Lower lobe of right lung (tissue), 2 donors: ENCODE measurements at regions not wholly inside any gene's neighbourhood (a gene's known extent, or its start where the extent isn't known, plus 50 kb on each side); places are given as distances from the start of the nearest gene placed in this dataset.

Source experiments
- ATAC-seq, 2 donors: fragments of 200-7000 bp; cut with Tn5 transposase; one replicate each; pipeline ENCODE4 v1.9.1; 2020 to 2022; ENCODE audit warnings: mild to moderate bottlenecking in 2 of 2, moderate library complexity in 2 of 2
- DNase-seq: peaks from one replicate; pipeline ENCODE4 v3.0.0-alpha.2; 2020
- H3K27ac ChIP-seq: fragments of 200-600 bp; one replicate; pipeline ENCODE4 v1.8.0; 2022
- H3K27me3 ChIP-seq: fragments of 200-600 bp; one replicate; pipeline ENCODE4 v1.8.0; 2022; ENCODE audit warnings: low read depth
- H3K36me3 ChIP-seq: fragments of 200-600 bp; one replicate; pipeline ENCODE4 v1.8.0; 2022; ENCODE audit warnings: mild to moderate bottlenecking
- H3K4me1 ChIP-seq: fragments of 200-600 bp; one replicate; pipeline ENCODE4 v1.8.0; 2022
- H3K4me3 ChIP-seq: fragments of 200-600 bp; one replicate; pipeline ENCODE4 v1.8.0; 2022; ENCODE audit warnings: mild to moderate bottlenecking
- H3K9me3 ChIP-seq: fragments of 200-600 bp; one replicate; pipeline ENCODE4 v1.8.0; 2022
- intact Hi-C: fragments of 100-400 bp; cut with DNase I; formaldehyde crosslinking; loops from one replicate; pipeline ENCODE4 v1.11.0; 2022
- TF ChIP-seq, protein P1 (sequence below): fragments of 200-600 bp; IDR thresholded peaks from one replicate; pipeline ENCODE4 v1.8.0; 2022; ENCODE audit warnings: antibody characterized with exemption, mild to moderate bottlenecking
- donor health status: DM: no; HTN: yes; CAD: no; lungs with severe emphysema.

DNA sequence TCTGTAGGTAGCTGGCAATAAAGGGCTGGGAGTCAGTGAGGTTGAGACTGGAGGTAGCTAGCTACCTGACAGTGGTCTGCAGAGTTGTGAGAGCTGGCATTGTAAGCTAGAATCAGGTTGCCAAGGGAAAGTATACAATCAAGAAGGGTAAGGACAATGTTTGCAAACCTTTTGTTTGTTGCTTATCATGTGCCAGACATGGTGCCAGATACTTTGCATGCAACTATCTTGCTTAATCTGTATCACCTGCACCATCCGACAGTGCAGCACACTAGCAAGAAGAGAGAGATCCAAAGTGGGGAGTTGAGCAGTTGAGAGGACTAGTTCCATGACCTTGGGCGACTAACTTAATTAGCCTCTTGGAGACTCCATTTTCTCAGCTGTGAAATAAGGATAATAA, 236.4 kb downstream of the PDCD6IP start:
- Histone ChIP-seq H3K27me3 (no peaks in the 10 kb centered on the region), H3K36me3 (no peaks in the 10 kb centered on the region), H3K4me3 (no peak overlapping the region), H3K4me1 (no peaks in the 10 kb centered on the region), H3K27ac (no peak overlapping the region), H3K9me3 (no peaks in the 10 kb centered on the region)
- DNase-seq (no peak), ATAC-seq (no peak)
- intact Hi-C loops, result no loop called here
- TF ChIP-seq, protein P1, sequence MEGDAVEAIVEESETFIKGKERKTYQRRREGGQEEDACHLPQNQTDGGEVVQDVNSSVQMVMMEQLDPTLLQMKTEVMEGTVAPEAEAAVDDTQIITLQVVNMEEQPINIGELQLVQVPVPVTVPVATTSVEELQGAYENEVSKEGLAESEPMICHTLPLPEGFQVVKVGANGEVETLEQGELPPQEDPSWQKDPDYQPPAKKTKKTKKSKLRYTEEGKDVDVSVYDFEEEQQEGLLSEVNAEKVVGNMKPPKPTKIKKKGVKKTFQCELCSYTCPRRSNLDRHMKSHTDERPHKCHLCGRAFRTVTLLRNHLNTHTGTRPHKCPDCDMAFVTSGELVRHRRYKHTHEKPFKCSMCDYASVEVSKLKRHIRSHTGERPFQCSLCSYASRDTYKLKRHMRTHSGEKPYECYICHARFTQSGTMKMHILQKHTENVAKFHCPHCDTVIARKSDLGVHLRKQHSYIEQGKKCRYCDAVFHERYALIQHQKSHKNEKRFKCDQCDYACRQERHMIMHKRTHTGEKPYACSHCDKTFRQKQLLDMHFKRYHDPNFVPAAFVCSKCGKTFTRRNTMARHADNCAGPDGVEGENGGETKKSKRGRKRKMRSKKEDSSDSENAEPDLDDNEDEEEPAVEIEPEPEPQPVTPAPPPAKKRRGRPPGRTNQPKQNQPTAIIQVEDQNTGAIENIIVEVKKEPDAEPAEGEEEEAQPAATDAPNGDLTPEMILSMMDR, result no peak

GRCh38 chr3:34035775-34036174, 237.3 kb downstream of the PDCD6IP start:
- Histone ChIP-seq H3K9me3 (no peaks in the 10 kb centered on the region), H3K36me3 (no peaks in the 10 kb centered on the region), H3K27ac (no peak overlapping the region), H3K27me3 (no peaks in the 10 kb centered on the region), H3K4me3 (no peak overlapping the region), H3K4me1 (no peaks in the 10 kb centered on the region)
- ATAC-seq (no peak), DNase-seq (no peak)
- TF ChIP-seq, protein P1, result no peak
- intact Hi-C loops, result no loop called here

GRCh38 chr3:34037260-34037659, 238.8 kb downstream of the PDCD6IP start:
- DNase-seq (no peak), ATAC-seq (no peak)
- no peaks in the 10 kb centered on the region for H3K36me3 ChIP-seq
- TF ChIP-seq, protein P1, result no peak
- no peaks in the 10 kb centered on the region for H3K4me1 ChIP-seq
- no peak overlapping the region for H3K4me3 ChIP-seq
- intact Hi-C loops, result no loop called here
- no peaks in the 10 kb centered on the region for H3K9me3 ChIP-seq
- no peak overlapping the region for H3K27ac ChIP-seq
- H3K27me3 ChIP-seq, result no peaks in the 10 kb centered on the region

GRCh38 chr3:34038131-34038530, 239.7 kb downstream of the PDCD6IP start:
- Histone ChIP-seq H3K9me3 (no peaks in the 10 kb centered on the region), H3K27ac (no peak overlapping the region), H3K36me3 (no peaks in the 10 kb centered on the region), H3K4me3 (no peak overlapping the region), H3K4me1 (no peaks in the 10 kb centered on the region), H3K27me3 (no peaks in the 10 kb centered on the region)
- DNase-seq, result no peak
- intact Hi-C loops, result no loop called here
- TF ChIP-seq, protein P1, result no peak
- no peak for ATAC-seq

GRCh38 chr3:34046154-34046553, 247.7 kb downstream of the PDCD6IP start:
- TF ChIP-seq, protein P1, result no peak
- H3K9me3 ChIP-seq, result no peaks in the 10 kb centered on the region
- intact Hi-C loops, result no loop called here

DNA sequence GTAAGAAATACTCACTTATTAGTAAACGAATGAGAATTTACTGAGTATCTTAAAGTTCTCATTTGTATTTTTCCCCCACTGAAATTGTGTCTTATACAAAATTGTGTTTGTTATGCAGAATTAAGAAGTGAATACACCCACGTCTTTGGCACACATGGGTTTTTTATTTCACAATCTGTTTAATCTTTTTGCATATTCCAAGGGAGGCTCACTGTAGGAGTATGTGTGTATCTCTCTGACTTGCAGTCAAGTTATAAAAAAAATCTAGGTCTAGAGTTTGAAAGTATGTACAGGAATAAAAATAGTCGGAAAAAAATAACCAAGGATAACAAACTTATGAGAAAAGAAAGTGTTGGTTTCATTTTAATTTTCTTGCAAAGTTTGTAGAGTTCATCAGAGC, 255.2 kb downstream of the PDCD6IP start:
- intact Hi-C loops, result no loop called here
- H3K9me3 ChIP-seq, result no peaks in the 10 kb centered on the region
- no peak for ATAC-seq

More at GRCh38 chr3:34046154-34046553, 247.7 kb downstream of the PDCD6IP start:
- Histone ChIP-seq H3K4me1 (no peaks in the 10 kb centered on the region), H3K27ac (no peak overlapping the region), H3K4me3 (no peak overlapping the region), H3K36me3 (no peaks in the 10 kb centered on the region), H3K27me3 (no peaks in the 10 kb centered on the region)
- ATAC-seq, result no peak
- DNase-seq, result no peak

More for the DNA sequence above, 255.2 kb downstream of the PDCD6IP start:
- Histone ChIP-seq H3K27ac (no peak overlapping the region), H3K36me3 (no peaks in the 10 kb centered on the region), H3K4me3 (no peak overlapping the region), H3K27me3 (no peaks in the 10 kb centered on the region), H3K4me1 (no peaks in the 10 kb centered on the region)
- TF ChIP-seq, protein P1, result no peak
- DNase-seq, result no peak
